GM18498 (cell line): ENCODE measurements at regions not wholly inside any gene's neighbourhood (a gene's known extent, or its start where the extent isn't known, plus 50 kb on each side); places are given as distances from the start of the nearest gene placed in this dataset.

Experiments used
- ATAC-seq: cut with Tn5 transposase; IDR thresholded peaks from one replicate; pipeline ENCODE4 v1.9.1; 2021; ENCODE audit warnings: mild to moderate bottlenecking, moderate library complexity; ENCODE audit not compliant: unreplicated experiment

- no peak for ATAC-seq
Observed at GRCh38 chr2:16117791-16118610, 177.7 kb downstream of the MYCN start.

GRCh38 chr2:16117021-16117700 is 176.8 kb downstream of the MYCN start:
- ATAC-seq = no peak

- no peak for ATAC-seq
Observed at GRCh38 chr2:16115881-16116830, 175.8 kb downstream of the MYCN start.

GRCh38 chr2:16115291-16115690 is 174.9 kb downstream of the MYCN start:
- ATAC-seq = no peak

- ATAC-seq = no peak
Observed at GRCh38 chr2:16114836-16115235, 174.5 kb downstream of the MYCN start.

GRCh38 chr2:16114070-16114469 is 173.7 kb downstream of the MYCN start:
- no peak for ATAC-seq

- no peak for ATAC-seq
Observed at GRCh38 chr2:16113568-16113967, 173.2 kb downstream of the MYCN start.

GRCh38 chr2:16112972-16113560 is 172.7 kb downstream of the MYCN start:
- ATAC-seq = no peak

GRCh38 chr2:16112251-16112971 is 172.1 kb downstream of the MYCN start:
- no peak for ATAC-seq

GRCh38 chr2:16111838-16112210 is 171.5 kb downstream of the MYCN start:
- no peak for ATAC-seq

- ATAC-seq = no peak
Observed at GRCh38 chr2:16109821-16110310, 169.5 kb downstream of the MYCN start.

- ATAC-seq = no peak
Observed at GRCh38 chr2:16109368-16109820, 169.0 kb downstream of the MYCN start.

GRCh38 chr2:16107246-16107645 is 166.9 kb downstream of the MYCN start:
- no peak for ATAC-seq

- ATAC-seq = no peak
Observed at GRCh38 chr2:16106619-16107018, 166.3 kb downstream of the MYCN start.

- ATAC-seq = no peak
Observed at GRCh38 chr2:16105669-16106281, 165.4 kb downstream of the MYCN start.

GRCh38 chr2:16104949-16105668 is 164.8 kb downstream of the MYCN start:
- no peak for ATAC-seq

- ATAC-seq = no peak
Observed at GRCh38 chr2:16104315-16104948, 164.1 kb downstream of the MYCN start.

- no peak for ATAC-seq
Observed at GRCh38 chr2:16103614-16104314, 163.4 kb downstream of the MYCN start.
